CD4-positive, alpha-beta T cell (primary cell): ENCODE measurements at regions not wholly inside any gene's neighbourhood (a gene's known extent, or its start where the extent isn't known, plus 50 kb on each side); places are given as distances from the start of the nearest gene placed in this dataset.
"Not testable (repeated sequence)": the region's sequence is repeated elsewhere in the genome, so short reads cannot be mapped to it uniquely, and the experiment has no call there.

Experiments
- ATAC-seq: fragments of 200-7000 bp; cut with Tn5 transposase; one replicate; pipeline ENCODE4 v1.10.0; 2022; ENCODE audit warnings: mild to moderate bottlenecking; ENCODE audit not compliant: poor library complexity
- CTCF ChIA-PET: fragments of 350-600 bp; sonication (Branson Sonifier 250); formaldehyde crosslinking; loops from one replicate; lab custom pipeline; 2021; ENCODE audit warnings: antibody characterized with exemption, inconsistent platforms; lab: Charles Lee
- POLR2A ChIA-PET: fragments of 350-600 bp; sonication (Branson Sonifier 250); formaldehyde crosslinking; loops from one replicate; lab custom pipeline; 2021; ENCODE audit warnings: antibody characterized with exemption, inconsistent platforms; lab: Charles Lee
- DNase-seq, 14 experiments: peaks; one replicate each; pipeline ENCODE4 v3.0.0-alpha.2; 2013 to 2020; ENCODE audit warnings: mixed read lengths in 2 of 14
- H3K27ac ChIP-seq, 2 donors: one replicate each; pipeline versions ENCODE4 v1.5.1 to v1.7.0; 2013; ENCODE audit warnings: low read length in 2 of 2, low read depth in 1 of 2, mild to moderate bottlenecking in 1 of 2
- H3K27me3 ChIP-seq, 2 experiments: 1 replicate in 1 of 2; 2 replicates in 1 of 2; pipeline versions ENCODE4 v1.6.1 to v1.7.0; 2013; ENCODE audit warnings: low read length in 2 of 2, control low read depth in 1 of 2, mild to moderate bottlenecking in 1 of 2, moderate library complexity in 1 of 2; ENCODE audit not compliant: insufficient read depth in 2 of 2, control insufficient read depth in 1 of 2
- H3K36me3 ChIP-seq: one replicate; pipeline ENCODE4 v1.6.1; 2013; ENCODE audit warnings: low read length, control low read depth; ENCODE audit not compliant: insufficient read depth
- H3K4me1 ChIP-seq: one replicate; pipeline ENCODE4 v1.6.1; 2013; ENCODE audit warnings: low read length, control low read depth; ENCODE audit not compliant: insufficient read depth
- H3K4me3 ChIP-seq: one replicate; pipeline ENCODE4 v1.5.1; 2013; ENCODE audit warnings: mild to moderate bottlenecking, low read length, moderate library complexity
- H3K9me3 ChIP-seq, 2 experiments: 1 replicate in 1 of 2; 2 replicates in 1 of 2; pipeline versions ENCODE4 v1.6.1 to v1.7.0; 2013; ENCODE audit warnings: low read length in 2 of 2, mild to moderate bottlenecking in 2 of 2, control low read depth in 1 of 2, moderate library complexity in 1 of 2; ENCODE audit not compliant: control insufficient read depth in 1 of 2, insufficient read depth in 1 of 2
- H3K27ac Mint-ChIP-seq: one replicate; pipeline ENCODE4 v1.8.0; 2020; ENCODE audit warnings: mixed read lengths
- H3K27me3 Mint-ChIP-seq: one replicate; pipeline ENCODE4 v1.8.0; 2021; ENCODE audit warnings: mixed read lengths
- H3K36me3 Mint-ChIP-seq: one replicate; pipeline ENCODE4 v1.8.0; 2021; ENCODE audit warnings: low read depth, mixed read lengths
- H3K4me1 Mint-ChIP-seq: one replicate; pipeline ENCODE4 v1.8.0; 2021; ENCODE audit warnings: low read depth, mixed read lengths
- H3K4me3 Mint-ChIP-seq: one replicate; pipeline ENCODE4 v1.8.0; 2020; ENCODE audit warnings: mild to moderate bottlenecking, mixed read lengths
- H3K9me3 Mint-ChIP-seq: one replicate; pipeline ENCODE4 v1.8.0; 2020; ENCODE audit warnings: mixed read lengths
- intact Hi-C, 2 experiments: fragments of 100-400 bp; cut with DNase I in 1 of 2; cut with micrococcal nuclease in 1 of 2; formaldehyde crosslinking; loops; one replicate each; pipeline versions ENCODE4 v1.15.1 to v1.9.0; 2023 to 2025; cut with DNase I, micrococcal nuclease

- H3K36me3 Mint-ChIP-seq, H3K4me1 Mint-ChIP-seq, H3K9me3 Mint-ChIP-seq, intact Hi-C loops, H3K27me3 Mint-ChIP-seq, H3K4me3 ChIP-seq, POLR2A ChIA-PET, H3K4me3 Mint-ChIP-seq, CTCF ChIA-PET, H3K27ac Mint-ChIP-seq, H3K36me3 ChIP-seq, H3K9me3 ChIP-seq, H3K27me3 ChIP-seq, H3K4me1 ChIP-seq, DNase-seq, H3K27ac ChIP-seq: not testable (repeated sequence)
- peak; percentile 49 for ATAC-seq
These were observed 142.2 kb downstream of the POTEB start for GRCh38 chr15:21735368-21735767.

GRCh38 chr15:21731496-21731895 is 146.0 kb downstream of the POTEB start:
- H3K4me3 ChIP-seq, DNase-seq, H3K4me3 Mint-ChIP-seq, H3K9me3 Mint-ChIP-seq, H3K27ac ChIP-seq, intact Hi-C loops, H3K4me1 ChIP-seq, POLR2A ChIA-PET, H3K36me3 ChIP-seq, H3K27me3 ChIP-seq, CTCF ChIA-PET, H3K36me3 Mint-ChIP-seq, H3K4me1 Mint-ChIP-seq, H3K27ac Mint-ChIP-seq, H3K9me3 ChIP-seq, H3K27me3 Mint-ChIP-seq: not testable (repeated sequence)
- ATAC-seq, result peak; percentile 22

- CTCF ChIA-PET, H3K27ac Mint-ChIP-seq, H3K36me3 ChIP-seq, intact Hi-C loops, H3K27me3 ChIP-seq, H3K27me3 Mint-ChIP-seq, H3K9me3 ChIP-seq, H3K36me3 Mint-ChIP-seq, H3K4me3 ChIP-seq, H3K9me3 Mint-ChIP-seq, POLR2A ChIA-PET, H3K4me1 ChIP-seq, H3K27ac ChIP-seq, H3K4me1 Mint-ChIP-seq, H3K4me3 Mint-ChIP-seq, DNase-seq: not testable (repeated sequence)
- ATAC-seq, result peak; percentile 71
These were observed 146.8 kb downstream of the POTEB start for GRCh38 chr15:21730427-21731405.

- DNase-seq (peak in 1 of 14 experiments; percentile 2), ATAC-seq (peak; percentile 11)
- POLR2A ChIA-PET, intact Hi-C loops, H3K9me3 Mint-ChIP-seq, H3K4me3 Mint-ChIP-seq, H3K4me3 ChIP-seq, H3K4me1 Mint-ChIP-seq, H3K36me3 Mint-ChIP-seq, H3K27me3 ChIP-seq, H3K4me1 ChIP-seq, H3K27me3 Mint-ChIP-seq, CTCF ChIA-PET, H3K36me3 ChIP-seq, H3K9me3 ChIP-seq, H3K27ac Mint-ChIP-seq, H3K27ac ChIP-seq: not testable (repeated sequence)
These were observed 152.5 kb downstream of the POTEB start for GRCh38 chr15:21724988-21725387.

- DNase-seq, H3K9me3 ChIP-seq, H3K4me1 ChIP-seq, H3K27ac ChIP-seq, H3K27ac Mint-ChIP-seq, H3K4me3 ChIP-seq, H3K9me3 Mint-ChIP-seq, H3K36me3 Mint-ChIP-seq, H3K4me1 Mint-ChIP-seq, H3K27me3 ChIP-seq, intact Hi-C loops, H3K4me3 Mint-ChIP-seq, H3K36me3 ChIP-seq, H3K27me3 Mint-ChIP-seq, POLR2A ChIA-PET, CTCF ChIA-PET: not testable (repeated sequence)
- peak; percentile 48 for ATAC-seq
These were observed 156.4 kb downstream of the POTEB start for GRCh38 chr15:21721115-21721514.

- H3K9me3 Mint-ChIP-seq, H3K9me3 ChIP-seq, H3K27ac ChIP-seq, POLR2A ChIA-PET, CTCF ChIA-PET, H3K4me1 Mint-ChIP-seq, H3K4me3 ChIP-seq, H3K36me3 Mint-ChIP-seq, H3K27me3 Mint-ChIP-seq, H3K4me1 ChIP-seq, H3K4me3 Mint-ChIP-seq, H3K27me3 ChIP-seq, DNase-seq, H3K36me3 ChIP-seq, H3K27ac Mint-ChIP-seq, intact Hi-C loops: not testable (repeated sequence)
- peak; percentile 71 for ATAC-seq
These were observed 158.8 kb downstream of the POTEB start for GRCh38 chr15:21718779-21719178.

GRCh38 chr15:21718108-21718507 is 159.4 kb downstream of the POTEB start:
- H3K27ac ChIP-seq, POLR2A ChIA-PET, CTCF ChIA-PET, H3K9me3 ChIP-seq, intact Hi-C loops, H3K27me3 ChIP-seq, H3K9me3 Mint-ChIP-seq, H3K4me1 Mint-ChIP-seq, H3K36me3 Mint-ChIP-seq, H3K4me3 ChIP-seq, H3K4me3 Mint-ChIP-seq, DNase-seq, H3K36me3 ChIP-seq, H3K4me1 ChIP-seq, H3K27ac Mint-ChIP-seq, H3K27me3 Mint-ChIP-seq: not testable (repeated sequence)
- peak; percentile 60 for ATAC-seq
